ENCODE measurements at regions not wholly inside any gene's neighbourhood (a gene's known extent, or its start where the extent isn't known, plus 50 kb on each side); places are given as distances from the start of the nearest gene placed in this dataset.

- no peak for DNase-seq
Observed at GRCh38 chr4:100970414-100970813, 376.9 kb downstream of the PPP3CA start.

GRCh38 chr4:100969925-100970324, 377.4 kb downstream of the PPP3CA start:
- no peak for DNase-seq

- DNase-seq, result no peak
Observed at GRCh38 chr4:100968046-100968445, 379.3 kb downstream of the PPP3CA start.

- DNase-seq, result no peak
Observed at GRCh38 chr4:100963627-100964026, 383.7 kb downstream of the PPP3CA start.

GRCh38 chr4:100962698-100963097, 384.6 kb downstream of the PPP3CA start:
- no peak for DNase-seq

GRCh38 chr4:100960232-100960631, 387.1 kb downstream of the PPP3CA start:
- DNase-seq, result no peak

GRCh38 chr4:100954046-100954445, 393.3 kb downstream of the PPP3CA start:
- DNase-seq, result no peak

- DNase-seq, result no peak
Observed at GRCh38 chr4:100953616-100954015, 393.7 kb downstream of the PPP3CA start.

- DNase-seq, result no peak
Observed at GRCh38 chr4:100952590-100952989, 394.7 kb downstream of the PPP3CA start.

GRCh38 chr4:100949350-100949935, 397.9 kb downstream of the PPP3CA start:
- DNase-seq, result no peak

GRCh38 chr4:100948911-100949310, 398.4 kb downstream of the PPP3CA start:
- no peak for DNase-seq

- DNase-seq, result no peak
Observed at GRCh38 chr4:100945789-100946188, 401.5 kb downstream of the PPP3CA start.

- DNase-seq, result no peak
Observed at GRCh38 chr4:100938698-100939097, 408.6 kb downstream of the PPP3CA start.

- DNase-seq, result no peak
Observed at GRCh38 chr4:100936661-100937375, 410.5 kb downstream of the PPP3CA start.

- DNase-seq, result peak in 1 of 2 donors; percentile 27
Observed at GRCh38 chr4:100935090-100935489, 412.2 kb downstream of the PPP3CA start.

- no peak for DNase-seq
Observed at GRCh38 chr4:100933628-100934027, 413.7 kb downstream of the PPP3CA start.

- no peak for DNase-seq
Observed at GRCh38 chr4:100929758-100930157, 411.9 kb upstream of the EMCN start.

- no peak for DNase-seq
Observed at GRCh38 chr4:100929135-100929534, 411.3 kb upstream of the EMCN start.

- no peak for DNase-seq
Observed at GRCh38 chr4:100926039-100926717, 408.4 kb upstream of the EMCN start.

- DNase-seq, result no peak
Observed at GRCh38 chr4:100913685-100914084, 395.9 kb upstream of the EMCN start.

- DNase-seq, result no peak
Observed at GRCh38 chr4:100908540-100908939, 390.7 kb upstream of the EMCN start.

GRCh38 chr4:100907465-100908454, 389.9 kb upstream of the EMCN start:
- no peak for DNase-seq

GRCh38 chr4:100906973-100907372, 389.2 kb upstream of the EMCN start:
- no peak for DNase-seq

Measured in CD4-positive, alpha-beta T cell treated with Interleukin-4 for 1 hour (primary cell).